WTC11 (cell line): ENCODE measurements at regions not wholly inside any gene's neighbourhood (a gene's known extent, or its start where the extent isn't known, plus 50 kb on each side); places are given as distances from the start of the nearest gene placed in this dataset.

ENCODE experiments used
- ATAC-seq: fragments of 200-7000 bp; cut with Tn5 transposase; 2 replicates; pipeline ENCODE4 v1.10.0; 2021; ENCODE audit warnings: mild to moderate bottlenecking, moderate library complexity
- CTCF ChIA-PET: fragments of 300-600 bp; sonication (Branson Sonifier 250); formaldehyde crosslinking; loops from one replicate; lab custom pipeline; 2021; ENCODE audit warnings: antibody characterized with exemption; lab: Charles Lee
- POLR2A ChIA-PET: fragments of 350-600 bp; sonication (Branson Sonifier 250); formaldehyde crosslinking; loops from one replicate; lab custom pipeline; 2021; ENCODE audit warnings: antibody characterized with exemption; lab: Charles Lee
- DNase-seq: peaks from one replicate; pipeline ENCODE4 v3.0.0; 2021; ENCODE audit warnings: low spot score
- H3K27ac Mint-ChIP-seq: 2 replicates; pipeline ENCODE4 v1.8.0; 2021; ENCODE audit warnings: mixed read lengths
- H3K27me3 Mint-ChIP-seq: 2 replicates; pipeline ENCODE4 v1.8.0; 2021; ENCODE audit warnings: low read depth, mild to moderate bottlenecking, moderate library complexity, mixed read lengths
- H3K36me3 Mint-ChIP-seq: 2 replicates; pipeline ENCODE4 v1.8.0; 2021; ENCODE audit warnings: mixed read lengths
- H3K4me1 Mint-ChIP-seq: 2 replicates; pipeline ENCODE4 v1.8.0; 2022; ENCODE audit warnings: mixed read lengths
- H3K4me3 Mint-ChIP-seq: 2 replicates; pipeline ENCODE4 v1.8.0; 2021; ENCODE audit warnings: mild to moderate bottlenecking, moderate library complexity, mixed read lengths
- H3K9me3 Mint-ChIP-seq: 2 replicates; pipeline ENCODE4 v1.8.0; 2021; ENCODE audit warnings: mixed read lengths
- CREM ChIP-seq: sonication (generic); formaldehyde crosslinking; IDR thresholded peaks from 2 replicates; pipeline ENCODE4 v1.8.1; 2022; ENCODE audit warnings: mild to moderate bottlenecking, missing genetic modification reagents, moderate library complexity
- FOXP1 ChIP-seq: sonication (generic); formaldehyde crosslinking; IDR thresholded peaks from 2 replicates; pipeline ENCODE4 v1.8.0; 2022; ENCODE audit warnings: missing genetic modification reagents, mild to moderate bottlenecking, moderate library complexity, borderline replicate concordance
- GABPB1 ChIP-seq: sonication (generic); formaldehyde crosslinking; IDR thresholded peaks from 2 replicates; pipeline ENCODE4 v1.8.1; 2023; ENCODE audit warnings: mild to moderate bottlenecking, missing genetic modification reagents
- GRHL2 ChIP-seq: fragments of 250-450 bp; sonication (Bioruptor Pico); IDR thresholded peaks from 2 replicates; pipeline ENCODE4 v1.8.0; 2022; ENCODE audit warnings: mild to moderate bottlenecking, moderate library complexity; ENCODE audit not compliant: insufficient replicate concordance, severe bottlenecking
- JUN ChIP-seq: sonication (generic); formaldehyde crosslinking; IDR thresholded peaks from 2 replicates; pipeline ENCODE4 v1.8.0; 2023; ENCODE audit warnings: mild to moderate bottlenecking, missing genetic modification reagents
- NFE2L1 ChIP-seq: sonication (generic); formaldehyde crosslinking; IDR thresholded peaks from 2 replicates; pipeline ENCODE4 v1.8.1; 2023; ENCODE audit warnings: missing genetic modification reagents
- NR3C1 ChIP-seq: sonication (generic); formaldehyde crosslinking; conservative IDR thresholded peaks from 2 replicates; pipeline ENCODE4 v1.8.1; 2023; ENCODE audit warnings: low read depth, mild to moderate bottlenecking, missing genetic modification reagents
- SOX15 ChIP-seq: fragments of 250-450 bp; sonication (Bioruptor Pico); IDR thresholded peaks from 2 replicates; pipeline ENCODE4 v1.9.0; 2021; ENCODE audit warnings: mild to moderate bottlenecking
- ZNF138 ChIP-seq: sonication (generic); formaldehyde crosslinking; conservative IDR thresholded peaks from 2 replicates; pipeline ENCODE4 v1.8.1; 2022; ENCODE audit warnings: mild to moderate bottlenecking, moderate library complexity, missing genetic modification reagents
- ZNF317 ChIP-seq: sonication (generic); formaldehyde crosslinking; IDR thresholded peaks from 2 replicates; pipeline ENCODE4 v1.8.1; 2023; ENCODE audit warnings: low read depth, mild to moderate bottlenecking, moderate library complexity, missing genetic modification reagents, borderline replicate concordance
- ZNF423 ChIP-seq: fragments of 250-450 bp; sonication (Bioruptor Pico); IDR thresholded peaks from 2 replicates; pipeline ENCODE4 v2.1.2; 2022; ENCODE audit warnings: mild to moderate bottlenecking, moderate library complexity
- TF ChIP-seq, protein P1 (sequence below): fragments of 250-450 bp; sonication (Bioruptor Pico); IDR thresholded peaks from 2 replicates; pipeline ENCODE4 v1.8.0; 2021; ENCODE audit warnings: mild to moderate bottlenecking
- TF ChIP-seq, protein P2 (sequence below): sonication (generic); formaldehyde crosslinking; conservative IDR thresholded peaks from 2 replicates; pipeline ENCODE4 v1.8.1; 2023; ENCODE audit warnings: mild to moderate bottlenecking, low read depth, missing genetic modification reagents, moderate library complexity
- TF ChIP-seq, protein P3 (sequence below): sonication (generic); formaldehyde crosslinking; IDR thresholded peaks from 2 replicates; pipeline ENCODE4 v1.8.1; 2023; ENCODE audit warnings: mild to moderate bottlenecking, missing genetic modification reagents
- TF ChIP-seq, protein P4 (sequence below): fragments of 250-450 bp; sonication (Bioruptor Pico); IDR thresholded peaks from 2 replicates; pipeline ENCODE4 v1.9.0; 2021; ENCODE audit warnings: moderate library complexity, mild to moderate bottlenecking, inconsistent platforms, borderline replicate concordance
- TF ChIP-seq, protein P5 (sequence below): sonication (generic); formaldehyde crosslinking; IDR thresholded peaks from 2 replicates; pipeline ENCODE4 v1.8.1; 2023; ENCODE audit warnings: mild to moderate bottlenecking, moderate library complexity, missing genetic modification reagents
- TF ChIP-seq, protein P6 (sequence below): fragments of 250-450 bp; sonication (Bioruptor Pico); IDR thresholded peaks from 2 replicates; pipeline ENCODE4 v1.9.0; 2021; ENCODE audit warnings: mild to moderate bottlenecking
- TF ChIP-seq, protein P7 (sequence below): sonication (generic); formaldehyde crosslinking; IDR thresholded peaks from 2 replicates; pipeline ENCODE4 v1.8.0; 2022; ENCODE audit warnings: mild to moderate bottlenecking, missing genetic modification reagents

DNA sequence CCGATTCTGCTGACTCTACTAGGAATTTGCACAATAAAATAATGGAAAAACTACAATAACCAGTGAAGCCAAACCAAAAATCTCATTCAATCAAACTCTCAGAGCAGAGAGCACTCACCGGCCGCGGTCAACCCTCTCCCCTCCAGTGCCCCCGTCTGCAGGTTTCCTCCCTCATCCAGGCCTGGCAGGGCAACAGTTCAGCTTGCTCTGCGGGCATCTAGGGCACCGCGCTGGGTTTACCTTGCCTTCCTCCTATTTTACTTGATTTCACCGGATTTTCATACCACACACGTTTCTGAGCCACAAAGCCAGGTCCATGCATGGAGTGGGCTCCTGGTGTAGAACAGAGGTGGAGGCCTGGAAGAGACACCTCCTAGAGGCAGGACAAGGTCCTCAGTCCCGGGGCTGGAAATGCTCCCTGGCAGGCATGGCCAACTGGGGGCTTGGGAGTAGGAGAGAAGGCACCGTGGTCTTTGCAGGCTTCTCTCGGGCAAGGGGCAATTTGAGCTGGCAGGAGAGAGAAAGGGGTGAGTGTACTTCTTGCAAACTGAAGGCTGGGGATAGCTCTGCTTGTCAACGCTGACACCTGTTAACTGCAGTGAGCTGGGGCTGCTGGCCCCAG is 938.4 kb downstream of the BRD1 start (continued):
- TF ChIP-seq, protein P1, sequence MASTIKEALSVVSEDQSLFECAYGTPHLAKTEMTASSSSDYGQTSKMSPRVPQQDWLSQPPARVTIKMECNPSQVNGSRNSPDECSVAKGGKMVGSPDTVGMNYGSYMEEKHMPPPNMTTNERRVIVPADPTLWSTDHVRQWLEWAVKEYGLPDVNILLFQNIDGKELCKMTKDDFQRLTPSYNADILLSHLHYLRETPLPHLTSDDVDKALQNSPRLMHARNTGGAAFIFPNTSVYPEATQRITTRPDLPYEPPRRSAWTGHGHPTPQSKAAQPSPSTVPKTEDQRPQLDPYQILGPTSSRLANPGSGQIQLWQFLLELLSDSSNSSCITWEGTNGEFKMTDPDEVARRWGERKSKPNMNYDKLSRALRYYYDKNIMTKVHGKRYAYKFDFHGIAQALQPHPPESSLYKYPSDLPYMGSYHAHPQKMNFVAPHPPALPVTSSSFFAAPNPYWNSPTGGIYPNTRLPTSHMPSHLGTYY (CRISPR knock-in tag): no peak
- TF ChIP-seq ZNF138 (CRISPR knock-in tag) (no peak), SOX15 (CRISPR knock-in tag) (no peak), ZNF317 (no peak), GRHL2 (CRISPR knock-in tag) (no peak), NR3C1 (no peak)
- TF ChIP-seq, all 79 proteins: peak for 0

DNA sequence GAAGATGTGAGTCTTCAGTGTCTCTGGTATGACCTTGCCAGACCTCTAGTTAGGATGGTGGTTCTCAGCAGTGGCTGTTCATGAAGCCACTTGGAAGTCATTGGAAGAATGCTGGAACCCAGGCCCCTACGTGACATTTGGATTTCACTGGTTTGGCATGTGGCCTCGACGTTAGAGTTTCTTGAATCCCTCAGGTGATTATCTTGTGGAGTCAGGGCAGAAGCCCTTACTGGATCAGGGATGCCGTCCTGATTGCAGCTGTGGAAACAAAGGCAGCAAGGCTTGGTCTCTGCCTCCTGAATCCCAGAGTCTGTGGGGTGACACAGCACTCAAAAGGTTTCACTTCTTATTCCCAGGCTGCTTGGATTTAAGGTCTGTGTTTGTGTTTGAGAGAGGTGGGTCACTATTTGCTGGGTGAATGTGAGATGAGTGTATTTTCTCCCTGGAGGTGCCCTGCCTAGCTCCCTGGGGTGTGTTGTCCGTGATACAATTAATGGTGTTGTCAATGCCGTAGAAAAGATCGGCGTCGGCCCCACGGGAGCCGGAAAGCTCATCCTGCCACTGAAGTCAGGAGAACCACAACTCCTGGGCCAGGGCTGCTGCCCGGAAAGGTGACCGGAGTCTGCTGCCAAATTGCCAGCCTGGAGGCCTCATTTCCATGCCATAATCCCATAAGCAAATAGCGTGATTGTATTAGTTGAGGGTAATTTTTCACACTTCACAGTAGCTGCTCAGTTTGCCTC is 939.0 kb downstream of the BRD1 start:
- TF ChIP-seq, protein P2, sequence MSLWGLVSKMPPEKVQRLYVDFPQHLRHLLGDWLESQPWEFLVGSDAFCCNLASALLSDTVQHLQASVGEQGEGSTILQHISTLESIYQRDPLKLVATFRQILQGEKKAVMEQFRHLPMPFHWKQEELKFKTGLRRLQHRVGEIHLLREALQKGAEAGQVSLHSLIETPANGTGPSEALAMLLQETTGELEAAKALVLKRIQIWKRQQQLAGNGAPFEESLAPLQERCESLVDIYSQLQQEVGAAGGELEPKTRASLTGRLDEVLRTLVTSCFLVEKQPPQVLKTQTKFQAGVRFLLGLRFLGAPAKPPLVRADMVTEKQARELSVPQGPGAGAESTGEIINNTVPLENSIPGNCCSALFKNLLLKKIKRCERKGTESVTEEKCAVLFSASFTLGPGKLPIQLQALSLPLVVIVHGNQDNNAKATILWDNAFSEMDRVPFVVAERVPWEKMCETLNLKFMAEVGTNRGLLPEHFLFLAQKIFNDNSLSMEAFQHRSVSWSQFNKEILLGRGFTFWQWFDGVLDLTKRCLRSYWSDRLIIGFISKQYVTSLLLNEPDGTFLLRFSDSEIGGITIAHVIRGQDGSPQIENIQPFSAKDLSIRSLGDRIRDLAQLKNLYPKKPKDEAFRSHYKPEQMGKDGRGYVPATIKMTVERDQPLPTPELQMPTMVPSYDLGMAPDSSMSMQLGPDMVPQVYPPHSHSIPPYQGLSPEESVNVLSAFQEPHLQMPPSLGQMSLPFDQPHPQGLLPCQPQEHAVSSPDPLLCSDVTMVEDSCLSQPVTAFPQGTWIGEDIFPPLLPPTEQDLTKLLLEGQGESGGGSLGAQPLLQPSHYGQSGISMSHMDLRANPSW (CRISPR knock-in tag): no peak
- TF ChIP-seq JUN (CRISPR knock-in tag) (no peak), NFE2L1 (CRISPR knock-in tag) (no peak), FOXP1 (CRISPR knock-in tag) (no peak), CREM (CRISPR knock-in tag) (no peak), SOX15 (CRISPR knock-in tag) (no peak), ZNF138 (CRISPR knock-in tag) (no peak), GABPB1 (CRISPR knock-in tag) (no peak), ZNF423 (CRISPR knock-in tag) (no peak)
- TF ChIP-seq, protein P3, sequence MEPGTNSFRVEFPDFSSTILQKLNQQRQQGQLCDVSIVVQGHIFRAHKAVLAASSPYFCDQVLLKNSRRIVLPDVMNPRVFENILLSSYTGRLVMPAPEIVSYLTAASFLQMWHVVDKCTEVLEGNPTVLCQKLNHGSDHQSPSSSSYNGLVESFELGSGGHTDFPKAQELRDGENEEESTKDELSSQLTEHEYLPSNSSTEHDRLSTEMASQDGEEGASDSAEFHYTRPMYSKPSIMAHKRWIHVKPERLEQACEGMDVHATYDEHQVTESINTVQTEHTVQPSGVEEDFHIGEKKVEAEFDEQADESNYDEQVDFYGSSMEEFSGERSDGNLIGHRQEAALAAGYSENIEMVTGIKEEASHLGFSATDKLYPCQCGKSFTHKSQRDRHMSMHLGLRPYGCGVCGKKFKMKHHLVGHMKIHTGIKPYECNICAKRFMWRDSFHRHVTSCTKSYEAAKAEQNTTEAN (CRISPR knock-in tag): no peak
- TF ChIP-seq, protein P4, sequence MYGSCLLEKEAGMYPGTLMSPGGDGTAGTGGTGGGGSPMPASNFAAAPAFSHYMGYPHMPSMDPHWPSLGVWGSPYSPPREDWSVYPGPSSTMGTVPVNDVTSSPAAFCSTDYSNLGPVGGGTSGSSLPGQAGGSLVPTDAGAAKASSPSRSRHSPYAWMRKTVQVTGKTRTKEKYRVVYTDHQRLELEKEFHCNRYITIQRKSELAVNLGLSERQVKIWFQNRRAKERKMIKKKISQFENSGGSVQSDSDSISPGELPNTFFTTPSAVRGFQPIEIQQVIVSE (CRISPR knock-in tag): no peak
- TF ChIP-seq, protein P5, sequence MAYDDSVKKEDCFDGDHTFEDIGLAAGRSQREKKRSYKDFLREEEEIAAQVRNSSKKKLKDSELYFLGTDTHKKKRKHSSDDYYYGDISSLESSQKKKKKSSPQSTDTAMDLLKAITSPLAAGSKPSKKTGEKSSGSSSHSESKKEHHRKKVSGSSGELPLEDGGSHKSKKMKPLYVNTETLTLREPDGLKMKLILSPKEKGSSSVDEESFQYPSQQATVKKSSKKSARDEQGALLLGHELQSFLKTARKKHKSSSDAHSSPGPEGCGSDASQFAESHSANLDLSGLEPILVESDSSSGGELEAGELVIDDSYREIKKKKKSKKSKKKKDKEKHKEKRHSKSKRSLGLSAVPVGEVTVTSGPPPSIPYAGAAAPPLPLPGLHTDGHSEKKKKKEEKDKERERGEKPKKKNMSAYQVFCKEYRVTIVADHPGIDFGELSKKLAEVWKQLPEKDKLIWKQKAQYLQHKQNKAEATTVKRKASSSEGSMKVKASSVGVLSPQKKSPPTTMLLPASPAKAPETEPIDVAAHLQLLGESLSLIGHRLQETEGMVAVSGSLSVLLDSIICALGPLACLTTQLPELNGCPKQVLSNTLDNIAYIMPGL (CRISPR knock-in tag): no peak
- TF ChIP-seq, protein P6, sequence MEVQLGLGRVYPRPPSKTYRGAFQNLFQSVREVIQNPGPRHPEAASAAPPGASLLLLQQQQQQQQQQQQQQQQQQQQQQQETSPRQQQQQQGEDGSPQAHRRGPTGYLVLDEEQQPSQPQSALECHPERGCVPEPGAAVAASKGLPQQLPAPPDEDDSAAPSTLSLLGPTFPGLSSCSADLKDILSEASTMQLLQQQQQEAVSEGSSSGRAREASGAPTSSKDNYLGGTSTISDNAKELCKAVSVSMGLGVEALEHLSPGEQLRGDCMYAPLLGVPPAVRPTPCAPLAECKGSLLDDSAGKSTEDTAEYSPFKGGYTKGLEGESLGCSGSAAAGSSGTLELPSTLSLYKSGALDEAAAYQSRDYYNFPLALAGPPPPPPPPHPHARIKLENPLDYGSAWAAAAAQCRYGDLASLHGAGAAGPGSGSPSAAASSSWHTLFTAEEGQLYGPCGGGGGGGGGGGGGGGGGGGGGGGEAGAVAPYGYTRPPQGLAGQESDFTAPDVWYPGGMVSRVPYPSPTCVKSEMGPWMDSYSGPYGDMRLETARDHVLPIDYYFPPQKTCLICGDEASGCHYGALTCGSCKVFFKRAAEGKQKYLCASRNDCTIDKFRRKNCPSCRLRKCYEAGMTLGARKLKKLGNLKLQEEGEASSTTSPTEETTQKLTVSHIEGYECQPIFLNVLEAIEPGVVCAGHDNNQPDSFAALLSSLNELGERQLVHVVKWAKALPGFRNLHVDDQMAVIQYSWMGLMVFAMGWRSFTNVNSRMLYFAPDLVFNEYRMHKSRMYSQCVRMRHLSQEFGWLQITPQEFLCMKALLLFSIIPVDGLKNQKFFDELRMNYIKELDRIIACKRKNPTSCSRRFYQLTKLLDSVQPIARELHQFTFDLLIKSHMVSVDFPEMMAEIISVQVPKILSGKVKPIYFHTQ (CRISPR knock-in tag): no peak
- TF ChIP-seq, protein P7, sequence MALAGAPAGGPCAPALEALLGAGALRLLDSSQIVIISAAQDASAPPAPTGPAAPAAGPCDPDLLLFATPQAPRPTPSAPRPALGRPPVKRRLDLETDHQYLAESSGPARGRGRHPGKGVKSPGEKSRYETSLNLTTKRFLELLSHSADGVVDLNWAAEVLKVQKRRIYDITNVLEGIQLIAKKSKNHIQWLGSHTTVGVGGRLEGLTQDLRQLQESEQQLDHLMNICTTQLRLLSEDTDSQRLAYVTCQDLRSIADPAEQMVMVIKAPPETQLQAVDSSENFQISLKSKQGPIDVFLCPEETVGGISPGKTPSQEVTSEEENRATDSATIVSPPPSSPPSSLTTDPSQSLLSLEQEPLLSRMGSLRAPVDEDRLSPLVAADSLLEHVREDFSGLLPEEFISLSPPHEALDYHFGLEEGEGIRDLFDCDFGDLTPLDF (CRISPR knock-in tag): no peak
- ATAC-seq (no peak), DNase-seq (no peak)
- Mint-ChIP-seq H3K4me1 (no peaks in the 10 kb centered on the region), H3K27me3 (peaks cover 5% of the 10 kb centered on the region), H3K9me3 (no peaks in the 10 kb centered on the region), H3K36me3 (no peaks in the 10 kb centered on the region), H3K4me3 (no peak overlapping the region), H3K27ac (no peak overlapping the region)
- POLR2A ChIA-PET: interaction anchor here (1.2 kb wide), 1 partner anchor 130 kb away, joined by 3 read pairs; no protein-coding TSS in a partner anchor
- CTCF ChIA-PET: no interaction called here
